ENCODE measurements at regions not wholly inside any gene's neighbourhood (a gene's known extent, or its start where the extent isn't known, plus 50 kb on each side); places are given as distances from the start of the nearest gene placed in this dataset.
A peak's percentile ranks its signal among the peaks of the same experiment; 100 is the strongest.

DNA sequence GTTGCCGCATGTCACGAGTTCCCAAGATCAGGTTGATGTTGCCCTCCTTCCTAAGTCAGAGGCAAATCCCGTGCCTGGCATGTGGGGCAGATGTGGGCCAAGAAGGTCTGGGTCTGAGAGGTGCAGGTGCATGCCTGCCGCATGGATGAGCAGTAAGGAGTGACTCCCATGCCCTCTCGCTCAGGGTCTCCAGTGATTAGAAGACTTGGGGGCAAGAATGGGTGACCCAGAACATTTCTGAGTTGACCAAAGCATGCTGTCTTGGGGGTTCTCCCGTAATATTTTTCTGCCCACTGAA lies 120.6 kb upstream of the HDAC4 start:
- 95% methylated on average over 4 of the region's 6 CpGs for WGBS (ENCODE audit: insufficient coverage)
- POLR2A ChIA-PET = no interaction called here

DNA sequence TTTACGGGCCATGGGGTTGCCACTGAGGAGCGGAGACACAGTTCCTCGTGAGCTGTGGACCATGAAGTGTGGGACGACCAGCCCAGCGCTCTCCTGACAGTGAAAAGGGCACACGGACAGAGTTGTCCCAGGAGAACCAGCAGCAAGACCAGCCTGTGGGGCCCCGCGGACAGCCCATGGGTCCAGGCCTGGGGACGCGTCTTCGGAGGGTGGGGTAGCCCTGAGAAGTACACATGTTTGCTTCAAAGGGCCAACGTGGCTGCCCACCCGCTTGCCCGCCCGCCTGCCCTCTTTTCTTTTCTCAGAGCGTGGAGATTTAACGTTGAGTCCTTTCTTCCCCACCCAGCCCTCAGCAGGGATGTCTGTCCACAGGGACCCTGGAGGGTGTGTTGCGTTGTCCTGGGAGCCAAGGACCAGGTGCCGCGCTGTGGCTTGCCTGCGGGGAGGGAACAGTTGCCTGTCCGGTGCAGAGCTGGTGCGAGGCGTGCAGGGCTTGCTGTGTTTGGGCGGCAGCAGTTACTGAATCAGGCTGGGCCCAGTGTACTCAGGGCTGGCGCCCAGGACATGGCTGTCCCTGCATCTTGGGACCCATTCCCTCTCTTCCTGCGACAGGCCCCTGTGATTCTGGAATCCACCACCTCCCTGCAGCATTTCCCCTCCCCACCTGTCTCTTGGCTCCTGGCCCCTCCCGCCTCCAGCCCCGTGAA lies 120.1 kb upstream of the HDAC4 start:
- 95% methylated on average over 25 of the region's 29 CpGs for WGBS (ENCODE audit: insufficient coverage)
- CTCF ChIA-PET = no interaction called here
- peaks cover 0 to 2% (median 0%) of the 10 kb centered on the region in 4 experiments for H3K4me1 ChIP-seq (ENCODE audit: control extremely low read depth in 1 of 4, control insufficient read depth in 4 of 4, insufficient read depth in 4 of 4, low read length in 3 of 4)

More for the DNA sequence above, 120.6 kb upstream of the HDAC4 start:
- peaks cover 0 to 2% (median 0%) of the 10 kb centered on the region in 4 experiments for H3K4me1 ChIP-seq (ENCODE audit: control extremely low read depth in 1 of 4, control insufficient read depth in 4 of 4, insufficient read depth in 4 of 4, low read length in 3 of 4)
- CTCF ChIA-PET = no interaction called here
- no peak overlapping the region for H3K27ac ChIP-seq (ENCODE audit: insufficient read depth in 1 of 2, low read depth in 1 of 2, low read length in 2 of 2, poor library complexity in 1 of 2, severe bottlenecking in 2 of 2)
- no peak for DNase-seq
- H3K9me3 ChIP-seq (ENCODE audit: control extremely low read depth in 1 of 5, control insufficient read depth in 4 of 5, insufficient read depth in 2 of 5, low read depth in 1 of 5, low read length in 4 of 5) = no peaks in the 10 kb centered on the region
- H3K36me3 ChIP-seq (ENCODE audit: control insufficient read depth in 4 of 4, insufficient read depth in 4 of 4, low read length in 3 of 4) = no peaks in the 10 kb centered on the region
- H3K4me3 ChIP-seq (ENCODE audit: control insufficient read depth in 1 of 7, extremely low read depth in 1 of 7, insufficient read depth in 4 of 7, low read depth in 2 of 7, low read length in 6 of 7) = no peak overlapping the region
- H3K27me3 ChIP-seq (replicated peaks in 2 of 5; ENCODE audit: control insufficient read depth in 4 of 5, insufficient read depth in 5 of 5, low read length in 4 of 5) = peaks cover 0 to 2% (median 0%) of the 10 kb centered on the region in 5 experiments

DNA sequence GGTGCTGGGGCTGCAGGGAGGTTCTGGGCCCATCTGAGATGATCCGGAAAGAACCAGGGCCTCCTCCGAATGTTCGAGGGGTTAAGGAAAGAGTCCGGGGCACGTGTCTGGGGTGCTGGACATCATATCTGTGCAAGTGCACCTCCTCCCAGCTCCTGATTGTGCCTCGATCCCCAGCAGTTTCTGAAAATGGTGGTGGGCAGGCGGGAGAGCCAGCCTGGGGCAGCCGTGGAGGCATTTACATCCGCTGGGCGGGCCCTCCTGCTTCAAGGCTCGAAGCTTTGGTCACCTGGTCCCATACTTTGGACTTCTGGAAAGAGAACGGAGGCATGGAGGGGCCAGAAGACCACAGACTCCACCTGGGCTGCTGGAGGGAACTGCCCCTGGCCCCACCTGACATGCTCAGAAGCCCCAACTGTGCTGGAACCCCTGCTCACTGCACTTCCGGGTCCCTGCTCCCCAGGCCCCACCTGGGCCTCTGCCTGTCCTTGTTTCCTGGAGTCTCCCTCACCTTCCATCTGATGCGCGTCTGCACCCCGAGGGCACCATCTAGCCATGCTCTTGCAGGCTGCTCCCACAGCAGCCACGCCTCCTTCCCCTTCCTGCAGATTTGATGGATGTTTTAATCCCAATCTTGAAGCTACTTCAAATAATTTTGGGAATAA lies 119.2 kb upstream of the HDAC4 start:
- DNase-seq = no peak
- 97% methylated on average over 16 of the region's 17 CpGs for WGBS (ENCODE audit: insufficient coverage)
- POLR2A ChIA-PET = no interaction called here
- Histone ChIP-seq H3K4me3 (ENCODE audit: control insufficient read depth in 1 of 7, extremely low read depth in 1 of 7, insufficient read depth in 4 of 7, low read depth in 2 of 7, low read length in 6 of 7) (no peak overlapping the region), H3K27me3 (replicated peaks in 2 of 5; ENCODE audit: control insufficient read depth in 4 of 5, insufficient read depth in 5 of 5, low read length in 4 of 5) (peaks cover 0 to 2% (median 0%) of the 10 kb centered on the region in 5 experiments), H3K9me3 (ENCODE audit: control extremely low read depth in 1 of 5, control insufficient read depth in 4 of 5, insufficient read depth in 2 of 5, low read depth in 1 of 5, low read length in 4 of 5) (no peaks in the 10 kb centered on the region), H3K4me1 (ENCODE audit: control extremely low read depth in 1 of 4, control insufficient read depth in 4 of 4, insufficient read depth in 4 of 4, low read length in 3 of 4) (peaks cover 0 to 2% (median 0%) of the 10 kb centered on the region in 4 experiments), H3K36me3 (ENCODE audit: control insufficient read depth in 4 of 4, insufficient read depth in 4 of 4, low read length in 3 of 4) (no peaks in the 10 kb centered on the region), H3K27ac (ENCODE audit: insufficient read depth in 1 of 2, low read depth in 1 of 2, low read length in 2 of 2, poor library complexity in 1 of 2, severe bottlenecking in 2 of 2) (no peak overlapping the region)
- CTCF ChIA-PET = no interaction called here

More for the DNA sequence above, 120.1 kb upstream of the HDAC4 start:
- H3K27me3 ChIP-seq (replicated peaks in 2 of 5; ENCODE audit: control insufficient read depth in 4 of 5, insufficient read depth in 5 of 5, low read length in 4 of 5) = peaks cover 0 to 2% (median 0%) of the 10 kb centered on the region in 5 experiments
- no peaks in the 10 kb centered on the region for H3K36me3 ChIP-seq (ENCODE audit: control insufficient read depth in 4 of 4, insufficient read depth in 4 of 4, low read length in 3 of 4)
- no peaks in the 10 kb centered on the region for H3K9me3 ChIP-seq (ENCODE audit: control extremely low read depth in 1 of 5, control insufficient read depth in 4 of 5, insufficient read depth in 2 of 5, low read depth in 1 of 5, low read length in 4 of 5)
- H3K27ac ChIP-seq (ENCODE audit: insufficient read depth in 1 of 2, low read depth in 1 of 2, low read length in 2 of 2, poor library complexity in 1 of 2, severe bottlenecking in 2 of 2) = no peak overlapping the region
- no peak overlapping the region for H3K4me3 ChIP-seq (ENCODE audit: control insufficient read depth in 1 of 7, extremely low read depth in 1 of 7, insufficient read depth in 4 of 7, low read depth in 2 of 7, low read length in 6 of 7)
- POLR2A ChIA-PET = no interaction called here
- DNase-seq = no peak

DNA sequence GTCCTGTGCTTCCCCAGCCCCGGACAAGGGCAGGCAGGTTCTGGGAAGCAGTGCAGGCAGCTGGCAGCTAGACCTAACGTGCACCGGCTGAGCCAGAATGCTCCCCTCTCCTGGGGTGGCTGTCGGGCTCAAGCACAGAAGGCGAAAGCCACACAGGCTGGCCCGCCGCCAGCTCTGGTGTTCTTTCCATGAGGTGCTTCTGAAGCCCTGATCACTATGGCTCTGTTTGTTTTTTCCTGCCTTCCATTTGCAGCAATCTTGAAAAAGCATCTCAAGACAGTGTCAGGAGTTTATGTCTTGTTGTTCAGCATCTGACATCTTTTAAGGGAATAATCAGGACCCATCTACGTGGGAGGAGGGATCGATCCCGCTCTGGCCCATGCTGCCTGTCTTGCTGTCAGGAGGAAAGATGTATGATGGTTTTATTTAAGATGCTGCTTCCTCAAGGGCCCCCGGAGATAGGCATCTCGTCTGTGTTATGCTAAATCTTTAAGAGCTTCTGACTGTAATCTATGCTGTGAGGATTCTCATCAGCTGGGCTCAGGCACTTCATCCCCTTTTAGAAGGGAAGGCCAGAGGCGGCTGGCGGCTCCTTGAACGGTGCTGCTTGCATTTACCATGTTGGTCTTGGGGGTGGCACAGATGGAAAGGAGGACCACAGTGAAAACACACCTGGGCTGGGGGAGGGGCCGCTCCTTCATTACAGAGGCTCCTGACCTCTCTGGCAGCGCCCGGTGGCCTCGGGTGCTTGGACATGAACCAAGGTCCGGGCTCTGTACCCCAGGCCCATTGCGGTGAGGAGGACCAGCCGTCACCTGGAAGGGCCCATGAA lies 118.5 kb upstream of the HDAC4 start:
- ChIA-PET POLR2A (no interaction called here), CTCF (no interaction called here)
- H3K4me1 ChIP-seq (ENCODE audit: control extremely low read depth in 1 of 4, control insufficient read depth in 4 of 4, insufficient read depth in 4 of 4, low read length in 3 of 4) = peaks cover 0 to 2% (median 0%) of the 10 kb centered on the region in 4 experiments
- peak in 2 of 3 donors; percentile 26 to 35 for DNase-seq
- no peaks in the 10 kb centered on the region for H3K36me3 ChIP-seq (ENCODE audit: control insufficient read depth in 4 of 4, insufficient read depth in 4 of 4, low read length in 3 of 4)
- H3K9me3 ChIP-seq (ENCODE audit: control extremely low read depth in 1 of 5, control insufficient read depth in 4 of 5, insufficient read depth in 2 of 5, low read depth in 1 of 5, low read length in 4 of 5) = no peaks in the 10 kb centered on the region
- 71% methylated on average over 20 of the region's 22 CpGs for WGBS (ENCODE audit: insufficient coverage)
- H3K27ac ChIP-seq (ENCODE audit: insufficient read depth in 1 of 2, low read depth in 1 of 2, low read length in 2 of 2, poor library complexity in 1 of 2, severe bottlenecking in 2 of 2) = no peak overlapping the region
- H3K4me3 ChIP-seq (ENCODE audit: control insufficient read depth in 1 of 7, extremely low read depth in 1 of 7, insufficient read depth in 4 of 7, low read depth in 2 of 7, low read length in 6 of 7) = no peak overlapping the region
- peaks cover 0 to 2% (median 0%) of the 10 kb centered on the region in 5 experiments for H3K27me3 ChIP-seq (replicated peaks in 2 of 5; ENCODE audit: control insufficient read depth in 4 of 5, insufficient read depth in 5 of 5, low read length in 4 of 5)

DNA sequence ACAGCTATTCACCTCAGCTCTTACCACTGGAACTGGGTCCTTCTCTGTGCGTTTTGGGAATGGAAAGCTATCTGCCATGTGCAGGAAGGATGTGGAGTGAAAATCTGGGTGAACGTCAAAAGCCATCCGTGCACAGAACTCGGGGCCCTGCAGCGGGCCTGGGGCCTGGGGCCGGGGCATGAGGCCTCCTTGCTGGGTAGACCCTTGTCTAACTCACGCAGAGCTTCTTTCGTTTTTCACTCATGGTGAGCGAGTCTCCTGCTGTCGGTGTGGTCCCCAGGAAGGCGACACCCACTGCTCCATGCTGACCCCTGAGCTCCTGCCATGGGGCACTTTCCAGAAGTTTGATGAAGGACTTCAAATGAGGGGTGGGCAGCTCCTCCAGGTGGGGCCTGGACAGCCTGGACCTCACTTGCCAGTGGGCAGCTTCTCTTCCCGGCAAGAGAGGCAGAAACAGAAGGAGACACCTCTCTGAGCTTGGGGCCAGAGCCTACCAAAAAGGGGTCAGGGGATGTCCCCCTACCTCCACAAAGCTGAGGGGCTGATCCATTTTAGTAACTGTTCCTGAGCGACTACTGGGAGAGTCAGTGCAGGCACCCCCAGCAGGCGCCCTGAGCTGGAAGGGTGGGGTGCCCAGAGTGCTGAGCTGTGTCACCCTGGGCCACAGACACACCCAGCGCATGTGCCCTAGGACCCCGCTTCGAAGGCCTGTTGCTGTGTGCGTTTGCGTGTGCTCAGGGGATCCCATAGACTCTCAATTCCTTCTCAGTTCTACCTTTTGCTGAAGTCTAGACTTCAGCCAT lies 117.7 kb upstream of the HDAC4 start:
- Histone ChIP-seq H3K4me1 (ENCODE audit: control extremely low read depth in 1 of 4, control insufficient read depth in 4 of 4, insufficient read depth in 4 of 4, low read length in 3 of 4) (peaks cover 0 to 2% (median 0%) of the 10 kb centered on the region in 4 experiments), H3K9me3 (ENCODE audit: control extremely low read depth in 1 of 5, control insufficient read depth in 4 of 5, insufficient read depth in 2 of 5, low read depth in 1 of 5, low read length in 4 of 5) (no peaks in the 10 kb centered on the region), H3K27me3 (replicated peaks in 2 of 5; ENCODE audit: control insufficient read depth in 4 of 5, insufficient read depth in 5 of 5, low read length in 4 of 5) (peaks cover 0 to 2% (median 0%) of the 10 kb centered on the region in 5 experiments), H3K27ac (ENCODE audit: insufficient read depth in 1 of 2, low read depth in 1 of 2, low read length in 2 of 2, poor library complexity in 1 of 2, severe bottlenecking in 2 of 2) (no peak overlapping the region), H3K4me3 (ENCODE audit: control insufficient read depth in 1 of 7, extremely low read depth in 1 of 7, insufficient read depth in 4 of 7, low read depth in 2 of 7, low read length in 6 of 7) (no peak overlapping the region), H3K36me3 (ENCODE audit: control insufficient read depth in 4 of 4, insufficient read depth in 4 of 4, low read length in 3 of 4) (no peaks in the 10 kb centered on the region)
- ChIA-PET CTCF (no interaction called here), POLR2A (interaction anchor here (0.5 kb wide), 1 partner anchor 94 kb away, joined by 4 read pairs; no protein-coding TSS in a partner anchor)
- WGBS (ENCODE audit: insufficient coverage) = 93% methylated on average over 18 of the region's 19 CpGs
- DNase-seq = no peak

DNA sequence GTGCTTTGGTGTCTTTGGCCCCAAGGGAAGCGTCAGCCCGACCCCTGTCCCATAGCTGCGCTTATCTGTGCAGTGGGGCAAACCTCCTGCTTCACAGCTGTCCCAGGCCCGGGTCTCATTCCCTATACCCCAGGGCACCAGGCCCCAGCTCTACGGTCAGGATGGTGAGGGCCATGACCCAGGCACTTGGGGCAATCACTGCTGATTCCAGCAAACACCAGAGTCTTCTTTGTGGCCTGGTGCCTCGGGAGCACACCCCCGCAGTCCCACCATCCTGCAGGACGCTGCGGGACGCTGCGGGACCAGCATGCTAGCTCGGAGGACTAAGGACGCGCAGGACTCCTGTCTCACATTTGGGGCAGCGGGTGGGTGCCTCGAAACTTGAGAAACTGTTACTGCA lies 116.9 kb upstream of the HDAC4 start:
- peaks cover 0 to 2% (median 0%) of the 10 kb centered on the region in 4 experiments for H3K4me1 ChIP-seq (ENCODE audit: control extremely low read depth in 1 of 4, control insufficient read depth in 4 of 4, insufficient read depth in 4 of 4, low read length in 3 of 4)
- ChIA-PET CTCF (no interaction called here), POLR2A (no interaction called here)
- H3K27ac ChIP-seq (ENCODE audit: insufficient read depth in 1 of 2, low read depth in 1 of 2, low read length in 2 of 2, poor library complexity in 1 of 2, severe bottlenecking in 2 of 2) = no peak overlapping the region
- H3K36me3 ChIP-seq (ENCODE audit: control insufficient read depth in 4 of 4, insufficient read depth in 4 of 4, low read length in 3 of 4) = no peaks in the 10 kb centered on the region
- H3K9me3 ChIP-seq (ENCODE audit: control extremely low read depth in 1 of 5, control insufficient read depth in 4 of 5, insufficient read depth in 2 of 5, low read depth in 1 of 5, low read length in 4 of 5) = peaks cover 0 to 2% (median 0%) of the 10 kb centered on the region in 5 experiments
- no peak for DNase-seq
- H3K4me3 ChIP-seq (ENCODE audit: control insufficient read depth in 1 of 7, extremely low read depth in 1 of 7, insufficient read depth in 4 of 7, low read depth in 2 of 7, low read length in 6 of 7) = no peak overlapping the region
- WGBS (ENCODE audit: insufficient coverage) = 97% methylated on average over 16 of the region's 16 CpGs
- peaks cover 0 to 2% (median 0%) of the 10 kb centered on the region in 5 experiments for H3K27me3 ChIP-seq (replicated peaks in 2 of 5; ENCODE audit: control insufficient read depth in 4 of 5, insufficient read depth in 5 of 5, low read length in 4 of 5)
